Fibroblast of villous mesenchyme (primary cell): ENCODE measurements at regions not wholly inside any gene's neighbourhood (a gene's known extent, or its start where the extent isn't known, plus 50 kb on each side); places are given as distances from the start of the nearest gene placed in this dataset.

Source experiments
- DNase-seq: peaks from one replicate; pipeline ENCODE4 v3.0.0-alpha.2; 2010; ENCODE audit warnings: low read depth
- H3K4me3 ChIP-seq: 2 replicates; pipeline ENCODE4 v1.5.1; 2011; ENCODE audit warnings: low read depth, mild to moderate bottlenecking, low read length
- CTCF ChIP-seq: IDR thresholded peaks from 2 replicates; pipeline ENCODE4 v1.5.1; 2012; ENCODE audit warnings: low read depth, mild to moderate bottlenecking, low read length; ENCODE audit not compliant: insufficient read depth

GRCh38 chr16:17692484-17692883 lies 221.7 kb upstream of the XYLT1 start:
- DNase-seq: no peak
- H3K4me3 ChIP-seq: no peak overlapping the region
- TF ChIP-seq CTCF: no peak

GRCh38 chr16:17691899-17692176 lies 221.1 kb upstream of the XYLT1 start:
- DNase-seq: no peak
- TF ChIP-seq CTCF: no peak
- H3K4me3 ChIP-seq: no peak overlapping the region

- TF ChIP-seq CTCF: no peak
- no peak for DNase-seq
- no peak overlapping the region for H3K4me3 ChIP-seq
Observed at GRCh38 chr16:17691106-17691898, 220.5 kb upstream of the XYLT1 start.

- DNase-seq: no peak
- H3K4me3 ChIP-seq: no peak overlapping the region
- no peak for TF ChIP-seq CTCF
Observed at GRCh38 chr16:17685447-17685846, 214.7 kb upstream of the XYLT1 start.

- no peak overlapping the region for H3K4me3 ChIP-seq
- DNase-seq: no peak
- no peak for TF ChIP-seq CTCF
Observed at GRCh38 chr16:17683281-17683680, 212.5 kb upstream of the XYLT1 start.

GRCh38 chr16:17676171-17676570 lies 205.4 kb upstream of the XYLT1 start:
- no peak for DNase-seq
- no peak for TF ChIP-seq CTCF
- H3K4me3 ChIP-seq: no peak overlapping the region

GRCh38 chr16:17668386-17668785 lies 197.6 kb upstream of the XYLT1 start:
- no peak for TF ChIP-seq CTCF
- H3K4me3 ChIP-seq: no peak overlapping the region
- DNase-seq: no peak
